ENCODE measurements at regions not wholly inside any gene's neighbourhood (a gene's known extent, or its start where the extent isn't known, plus 50 kb on each side); places are given as distances from the start of the nearest gene placed in this dataset.

DNA sequence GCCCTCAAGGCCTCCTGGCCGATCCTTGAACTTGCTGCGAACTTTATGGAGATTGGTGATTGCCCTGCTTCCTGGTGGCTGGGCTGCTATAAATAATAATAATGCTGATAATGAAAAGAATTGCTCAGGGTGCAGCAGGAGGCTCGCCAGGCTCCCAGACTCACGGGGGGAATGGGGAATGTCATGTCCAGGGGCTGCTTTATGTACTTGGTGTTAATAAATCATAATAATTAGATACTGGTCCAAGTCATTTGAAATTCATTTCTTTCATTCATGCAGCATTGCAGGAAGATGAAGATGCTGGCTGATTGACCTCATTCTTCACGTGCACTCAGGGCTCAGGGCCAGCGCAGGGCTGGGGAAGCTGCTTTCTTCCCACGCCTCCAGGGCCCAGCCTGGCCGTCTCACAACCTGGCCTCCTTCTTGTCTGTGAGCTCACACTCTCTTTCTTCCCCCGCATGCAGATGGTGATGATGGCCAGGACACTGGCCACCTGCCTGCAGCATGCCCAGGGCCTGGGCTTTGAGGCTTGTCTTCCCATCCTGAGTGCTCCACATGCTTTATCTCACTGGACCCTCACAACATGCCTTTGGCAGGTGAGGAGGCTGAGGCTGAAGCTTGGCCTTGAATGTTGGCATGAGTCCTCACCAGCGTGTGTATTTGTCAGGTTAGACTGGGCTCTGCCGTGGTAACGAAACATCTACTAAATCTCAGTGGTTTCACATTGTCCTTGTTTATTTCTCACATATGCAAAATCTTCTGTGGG, 138.4 kb upstream of the TNS3 start:
- 48% methylated on average over 9 of the region's 12 CpGs for WGBS (ENCODE audit: insufficient coverage, low coverage, low lambda C conversion rate, missing lambda C conversion rate)
- TF ChIP-seq, protein P1, sequence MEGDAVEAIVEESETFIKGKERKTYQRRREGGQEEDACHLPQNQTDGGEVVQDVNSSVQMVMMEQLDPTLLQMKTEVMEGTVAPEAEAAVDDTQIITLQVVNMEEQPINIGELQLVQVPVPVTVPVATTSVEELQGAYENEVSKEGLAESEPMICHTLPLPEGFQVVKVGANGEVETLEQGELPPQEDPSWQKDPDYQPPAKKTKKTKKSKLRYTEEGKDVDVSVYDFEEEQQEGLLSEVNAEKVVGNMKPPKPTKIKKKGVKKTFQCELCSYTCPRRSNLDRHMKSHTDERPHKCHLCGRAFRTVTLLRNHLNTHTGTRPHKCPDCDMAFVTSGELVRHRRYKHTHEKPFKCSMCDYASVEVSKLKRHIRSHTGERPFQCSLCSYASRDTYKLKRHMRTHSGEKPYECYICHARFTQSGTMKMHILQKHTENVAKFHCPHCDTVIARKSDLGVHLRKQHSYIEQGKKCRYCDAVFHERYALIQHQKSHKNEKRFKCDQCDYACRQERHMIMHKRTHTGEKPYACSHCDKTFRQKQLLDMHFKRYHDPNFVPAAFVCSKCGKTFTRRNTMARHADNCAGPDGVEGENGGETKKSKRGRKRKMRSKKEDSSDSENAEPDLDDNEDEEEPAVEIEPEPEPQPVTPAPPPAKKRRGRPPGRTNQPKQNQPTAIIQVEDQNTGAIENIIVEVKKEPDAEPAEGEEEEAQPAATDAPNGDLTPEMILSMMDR (IDR thresholded peaks at IDR 0.05), result no peak
- no peak for TF ChIP-seq POLR2A (IDR thresholded peaks at IDR 0.05)
- H3K27me3 ChIP-seq, result no peaks in the 10 kb centered on the region
- no peak overlapping the region for H3K27ac ChIP-seq
- H3K4me3 ChIP-seq, result no peak overlapping the region
- no peaks in the 10 kb centered on the region for H3K9me3 ChIP-seq
- no peaks in the 10 kb centered on the region for H3K36me3 ChIP-seq
- H3K4me1 ChIP-seq, result peaks cover 0 to 10% (median 4%) of the 10 kb centered on the region in 4 donors
- no peak for DNase-seq
- peak in 1 of 4 donors; percentile 8 for ATAC-seq
- intact Hi-C loops (cut with DNase I), result no loop called here

DNA sequence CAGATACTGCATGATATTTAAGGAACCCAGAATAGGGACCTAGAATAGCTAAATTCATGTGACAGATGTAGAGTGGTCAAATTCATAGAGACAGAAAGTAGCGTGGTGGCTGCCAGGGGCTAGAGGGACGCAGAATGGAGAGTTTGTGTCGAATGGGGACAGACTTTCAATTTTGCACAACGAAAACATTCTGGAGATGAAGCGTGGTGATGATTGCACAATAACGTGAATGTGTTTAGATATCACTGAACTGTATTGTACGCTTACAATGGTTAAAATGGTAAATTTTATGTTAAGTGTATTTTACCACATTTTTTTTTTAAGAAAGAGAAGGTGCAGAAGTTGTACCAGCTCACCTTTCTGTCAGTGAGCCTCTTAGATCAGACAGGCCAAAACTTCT, 137.8 kb upstream of the TNS3 start:
- intact Hi-C loops (cut with DNase I), result no loop called here

DNA sequence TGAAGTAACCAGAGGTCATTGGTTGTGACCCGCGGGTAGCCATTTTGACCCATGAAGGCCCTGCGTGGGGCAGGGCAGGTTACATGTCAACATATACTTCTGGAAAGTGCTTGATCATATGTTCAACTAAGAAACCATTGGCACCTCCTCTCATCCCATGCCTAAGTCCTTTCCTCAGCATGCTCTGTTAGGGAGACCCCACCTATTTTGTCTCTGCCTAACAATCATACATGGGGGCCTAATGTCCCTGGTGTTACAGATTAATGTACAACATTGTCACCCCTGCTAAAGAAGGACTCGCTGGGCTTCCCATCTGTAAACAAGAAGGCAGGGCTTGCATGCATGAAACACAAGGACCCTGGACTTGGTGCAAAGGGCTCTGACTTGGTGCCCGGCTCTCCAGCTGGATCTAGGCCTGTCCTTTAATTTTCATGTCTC, 133.7 kb upstream of the TNS3 start:
- WGBS (ENCODE audit: insufficient coverage, low coverage, low lambda C conversion rate, missing lambda C conversion rate), result 45% methylated on average over 5 of the region's 5 CpGs
- H3K4me3 ChIP-seq, result no peak overlapping the region
- no peaks in the 10 kb centered on the region for H3K27me3 ChIP-seq
- intact Hi-C loops (cut with DNase I), result no loop called here
- peak; percentile 93 to 97 (median 95) for ATAC-seq
- no peaks in the 10 kb centered on the region for H3K9me3 ChIP-seq
- no peaks in the 10 kb centered on the region for H3K36me3 ChIP-seq
- peak overlapping the region in 2 of 3 donors; percentile 33 to 47 for H3K27ac ChIP-seq
- peaks cover 0 to 18% (median 6%) of the 10 kb centered on the region in 4 donors for H3K4me1 ChIP-seq
- peak; percentile 54 to 89 (median 83) for DNase-seq
- TF ChIP-seq, protein P1 (IDR thresholded peaks at IDR 0.05), result no peak
- no peak for TF ChIP-seq POLR2A (IDR thresholded peaks at IDR 0.05)

More for the DNA sequence above, 137.8 kb upstream of the TNS3 start:
- Histone ChIP-seq H3K27ac (no peak overlapping the region), H3K36me3 (no peaks in the 10 kb centered on the region), H3K4me1 (peaks cover 0 to 17% (median 6%) of the 10 kb centered on the region in 4 donors), H3K9me3 (no peaks in the 10 kb centered on the region), H3K27me3 (no peaks in the 10 kb centered on the region), H3K4me3 (no peak overlapping the region)
- TF ChIP-seq, protein P1 (IDR thresholded peaks at IDR 0.05), result no peak
- no peak for TF ChIP-seq POLR2A (IDR thresholded peaks at IDR 0.05)
- DNase-seq (no peak), ATAC-seq (peak in 2 of 4 donors; percentile 5 to 46)
- WGBS (ENCODE audit: insufficient coverage, low coverage, low lambda C conversion rate, missing lambda C conversion rate), result 75% methylated on average over 7 of the region's 7 CpGs

DNA sequence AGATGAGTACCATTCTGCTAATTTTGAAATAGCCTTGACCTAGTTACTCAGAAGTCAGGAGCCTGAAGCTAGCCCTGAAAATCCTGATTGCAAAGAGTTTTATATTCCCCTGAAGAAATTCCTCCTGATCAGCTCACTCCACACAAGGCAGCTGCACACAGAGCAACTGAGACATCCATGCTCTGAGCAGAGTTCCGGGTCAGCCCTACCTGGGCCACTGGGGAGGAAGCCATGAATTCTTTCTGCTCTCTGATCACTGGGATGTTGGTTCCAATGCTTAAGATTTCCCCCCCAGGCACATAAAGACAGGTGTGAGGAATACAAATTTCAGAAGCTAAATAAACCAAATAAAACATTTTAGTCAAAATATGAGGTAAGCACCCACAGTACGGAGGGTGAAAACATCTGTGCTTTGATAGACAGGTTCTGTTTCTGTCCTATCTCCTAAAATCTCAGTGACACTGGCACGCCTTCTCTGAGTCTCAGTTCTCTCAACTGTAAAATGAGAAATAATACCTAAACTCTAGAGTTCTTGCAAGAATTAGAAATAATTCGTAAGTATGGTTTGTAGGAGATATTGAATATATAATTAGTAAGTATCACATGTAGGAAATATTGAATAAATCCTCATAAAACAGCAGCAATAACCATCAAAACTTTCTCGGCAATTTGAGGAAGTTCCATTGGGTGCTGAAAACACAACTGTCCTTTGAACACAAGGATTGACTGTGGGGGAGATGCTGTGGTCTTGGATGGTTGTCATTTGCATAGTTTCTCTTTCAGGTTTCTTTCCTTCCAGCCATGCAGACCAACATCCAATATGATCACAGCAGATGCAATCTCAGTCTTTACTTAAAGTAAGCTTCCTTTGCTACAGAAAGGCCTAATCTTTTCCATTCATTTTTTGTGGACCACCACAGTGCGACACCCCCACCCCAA, 133.0 kb upstream of the TNS3 start:
- intact Hi-C loops (cut with DNase I), result no loop called here
- H3K27ac ChIP-seq, result peak overlapping the region in 2 of 3 donors; percentile 31 to 47

More for the DNA sequence above, 133.0 kb upstream of the TNS3 start:
- WGBS (ENCODE audit: insufficient coverage, low coverage, low lambda C conversion rate, missing lambda C conversion rate), result 78% methylated on average over 6 of the region's 6 CpGs
- no peaks in the 10 kb centered on the region for H3K27me3 ChIP-seq
- peaks cover 0 to 18% (median 6%) of the 10 kb centered on the region in 4 donors for H3K4me1 ChIP-seq
- DNase-seq, result no peak
- no peaks in the 10 kb centered on the region for H3K9me3 ChIP-seq
- TF ChIP-seq, protein P1 (IDR thresholded peaks at IDR 0.05), result no peak
- TF ChIP-seq POLR2A (IDR thresholded peaks at IDR 0.05), result no peak
- peak in 2 of 4 donors; percentile 7 to 16 for ATAC-seq
- H3K36me3 ChIP-seq, result no peaks in the 10 kb centered on the region
- H3K4me3 ChIP-seq, result no peak overlapping the region
